H1 (cell line): ENCODE measurements at regions not wholly inside any gene's neighbourhood (a gene's known extent, or its start where the extent isn't known, plus 50 kb on each side); places are given as distances from the start of the nearest gene placed in this dataset.

ENCODE experiments used
- CTCF ChIA-PET: fragments of 300-600 bp; sonication (Branson Sonifier 250); formaldehyde crosslinking; loops from one replicate; lab custom pipeline; 2021; ENCODE audit not compliant: partially characterized antibody; lab: Charles Lee
- POLR2A ChIA-PET: fragments of 300-600 bp; sonication (Branson Sonifier 250); formaldehyde crosslinking; loops from one replicate; lab custom pipeline; 2021; ENCODE audit warnings: inconsistent platforms; ENCODE audit not compliant: partially characterized antibody; lab: Charles Lee
- DNase-seq, 2 experiments: peaks; one replicate each; pipeline versions ENCODE4 v3.0.0 to v3.0.0-alpha.2; 2010 to 2022; ENCODE audit warnings: low spot score in 2 of 2, low read depth in 1 of 2, mixed read lengths in 1 of 2
- FAIRE-seq: peaks from 2 replicates; lab custom pipeline; 2011; peaks lifted over from hg19 to GRCh38; lab: Jason Lieb, UNC
- H2AFZ ChIP-seq: 2 replicates; pipeline ENCODE4 v1.8.1; 2012; ENCODE audit warnings: low read length, inconsistent platforms
- H2AK5ac ChIP-seq: 2 replicates; pipeline ENCODE4 v1.6.1; 2013; ENCODE audit warnings: low read depth, low read length
- H2BK120ac ChIP-seq: replicated peaks from 2 replicates; pipeline ENCODE3; 2013; ENCODE audit warnings: low read depth, low read length, inconsistent platforms
- H2BK12ac ChIP-seq: 2 replicates; pipeline ENCODE4 v1.6.1; 2013; ENCODE audit warnings: low read depth, low read length
- H2BK15ac ChIP-seq: 2 replicates; pipeline ENCODE4 v1.6.1; 2013; ENCODE audit warnings: low read length
- H2BK20ac ChIP-seq: 2 replicates; pipeline ENCODE4 v1.6.1; 2013; ENCODE audit warnings: low read length
- H2BK5ac ChIP-seq: 2 replicates; pipeline ENCODE4 v1.6.1; 2013; ENCODE audit warnings: low read depth, low read length
- H3K14ac ChIP-seq: 2 replicates; pipeline ENCODE4 v1.6.1; 2013; ENCODE audit warnings: inconsistent platforms; ENCODE audit not compliant: insufficient read length
- H3K18ac ChIP-seq: 2 replicates; pipeline ENCODE4 v1.6.1; 2013; ENCODE audit warnings: low read length; ENCODE audit errors: extremely low read depth
- H3K23ac ChIP-seq: 2 replicates; pipeline ENCODE4 v1.6.1; 2013; ENCODE audit warnings: inconsistent platforms; ENCODE audit not compliant: insufficient read length
- H3K23me2 ChIP-seq: 2 replicates; pipeline ENCODE4 v1.6.1; 2013; ENCODE audit warnings: low read depth, low read length
- H3K27ac ChIP-seq: 2 replicates; pipeline ENCODE4 v1.6.1; 2011; ENCODE audit warnings: low read depth, low read length, inconsistent platforms
- H3K27me3 ChIP-seq, 4 experiments: replicated peaks in 1 of 4; 1 replicate in 1 of 4; 2 replicates in 3 of 4; pipeline versions ENCODE4 v1.6.1 to v1.8.1; 2011 to 2013; ENCODE audit warnings: low read length in 3 of 4, mild to moderate bottlenecking in 3 of 4, inconsistent platforms in 2 of 4, mixed read lengths in 2 of 4, moderate library complexity in 1 of 4; ENCODE audit not compliant: control insufficient read depth in 3 of 4, insufficient read depth in 3 of 4; ENCODE audit errors: extremely low read depth in 1 of 4
- H3K36me3 ChIP-seq, 4 experiments: 2 replicates each; pipeline versions ENCODE4 v1.6.1 to v1.8.1; 2011 to 2013; ENCODE audit warnings: mild to moderate bottlenecking in 4 of 4, low read length in 3 of 4, moderate library complexity in 2 of 4, control low read depth in 1 of 4, inconsistent platforms in 1 of 4; ENCODE audit not compliant: insufficient read depth in 4 of 4, control insufficient read depth in 2 of 4
- H3K4ac ChIP-seq: replicated peaks from 2 replicates; pipeline ENCODE3; 2013; ENCODE audit warnings: low read length, low read depth, mixed read lengths, inconsistent platforms; ENCODE audit not compliant: insufficient read length
- H3K4me1 ChIP-seq, 4 experiments: replicated peaks in 1 of 4; 1 replicate in 1 of 4; 2 replicates in 3 of 4; pipeline versions ENCODE4 v1.6.1 to v1.8.1; 2011 to 2013; ENCODE audit warnings: low read length in 3 of 4, inconsistent platforms in 2 of 4, mixed read lengths in 1 of 4; ENCODE audit not compliant: insufficient read depth in 4 of 4, control insufficient read depth in 3 of 4
- H3K4me2 ChIP-seq, 2 experiments: 2 replicates each; pipeline versions ENCODE4 v1.6.1 to v1.8.1; 2011 to 2013; ENCODE audit warnings: low read depth in 2 of 2, low read length in 2 of 2, control low read depth in 1 of 2, inconsistent platforms in 1 of 2, mild to moderate bottlenecking in 1 of 2; ENCODE audit not compliant: insufficient read depth in 1 of 2
- H3K4me3 ChIP-seq, 4 experiments: fragments of 200-600, 300-600 bp in 1 of 4; sonication (generic), shearing (Covaris generic), sonication (Bioruptor Twin) in 1 of 4; 2 replicates each; pipeline versions ENCODE4 v1.5.1 to v1.8.1; 2011 to 2016; ENCODE audit warnings: low read length in 4 of 4, low read depth in 3 of 4, control low read depth in 2 of 4, inconsistent platforms in 2 of 4, mild to moderate bottlenecking in 2 of 4, mixed read lengths in 1 of 4, moderate library complexity in 1 of 4; ENCODE audit not compliant: insufficient read depth in 2 of 4; ENCODE audit errors: extremely low read depth in 1 of 4
- H3K56ac ChIP-seq: replicated peaks from 2 replicates; pipeline ENCODE3; 2013; ENCODE audit warnings: low read depth, mild to moderate bottlenecking, mixed read lengths, low read length, inconsistent platforms; ENCODE audit not compliant: insufficient read length
- H3K79me1 ChIP-seq: 2 replicates; pipeline ENCODE4 v1.6.1; 2013; ENCODE audit warnings: low read depth, low read length, control low read depth
- H3K79me2 ChIP-seq, 2 experiments: 2 replicates each; pipeline versions ENCODE4 v1.6.1 to v1.8.1; 2012 to 2013; ENCODE audit warnings: low read length in 2 of 2, mild to moderate bottlenecking in 2 of 2, inconsistent platforms in 1 of 2; ENCODE audit not compliant: insufficient read depth in 2 of 2, control insufficient read depth in 1 of 2
- H3K9ac ChIP-seq, 4 experiments: replicated peaks in 1 of 4; 1 replicate in 1 of 4; 2 replicates in 3 of 4; pipeline versions ENCODE4 v1.6.1 to v1.8.1; 2011 to 2013; ENCODE audit warnings: low read depth in 3 of 4, low read length in 3 of 4, control low read depth in 2 of 4, mild to moderate bottlenecking in 2 of 4, moderate library complexity in 2 of 4, inconsistent platforms in 1 of 4; ENCODE audit errors: extremely low read depth in 1 of 4
- H3K9me3 ChIP-seq, 2 experiments: 2 replicates each; pipeline versions ENCODE4 v1.6.1 to v1.8.1; 2012 to 2013; ENCODE audit warnings: mild to moderate bottlenecking in 2 of 2, moderate library complexity in 2 of 2, control low read depth in 1 of 2, inconsistent platforms in 1 of 2, low read depth in 1 of 2, low read length in 1 of 2, mixed read lengths in 1 of 2; ENCODE audit not compliant: insufficient read depth in 2 of 2
- H4K20me1 ChIP-seq, 2 experiments: replicated peaks in 1 of 2; 2 replicates each; pipeline versions ENCODE3 to v1.8.1; 2011 to 2013; ENCODE audit warnings: inconsistent platforms in 2 of 2, low read length in 2 of 2, mild to moderate bottlenecking in 1 of 2; ENCODE audit not compliant: insufficient read depth in 2 of 2, control insufficient read depth in 1 of 2
- H4K5ac ChIP-seq: 2 replicates; pipeline ENCODE4 v1.6.1; 2013; ENCODE audit warnings: low read length, low read depth, mixed read lengths, inconsistent platforms; ENCODE audit not compliant: insufficient read length
- H4K8ac ChIP-seq: 2 replicates; pipeline ENCODE4 v1.8.0; 2013; ENCODE audit warnings: mild to moderate bottlenecking, moderate library complexity, low read length, inconsistent platforms; ENCODE audit not compliant: insufficient read depth; ENCODE audit errors: extremely low read depth
- H4K91ac ChIP-seq: replicated peaks from 2 replicates; pipeline ENCODE3; 2013; ENCODE audit warnings: low read length, mixed read lengths, inconsistent platforms; ENCODE audit not compliant: insufficient read length
- BCL11A ChIP-seq, 2 experiments: IDR thresholded peaks; one replicate each; pipeline ENCODE4 v1.6.1; 2011; ENCODE audit warnings: low read depth in 2 of 2, low read length in 2 of 2, mild to moderate bottlenecking in 2 of 2
- KDM5A ChIP-seq: fragments of 200-600 bp; IDR thresholded peaks from 2 replicates; pipeline ENCODE4 v1.7.1; 2012; ENCODE audit warnings: mild to moderate bottlenecking, low read length, inconsistent platforms, mixed read lengths
- POLR2AphosphoS5 ChIP-seq: IDR thresholded peaks from 2 replicates; pipeline ENCODE4 v1.6.1; 2011; ENCODE audit warnings: low read depth, low read length
- RAD21 ChIP-seq, 2 experiments: IDR thresholded peaks in 1 of 2; conservative IDR thresholded peaks in 1 of 2; 2 replicates each; pipeline ENCODE4 v1.6.1; 2011; ENCODE audit warnings: low read depth in 2 of 2, low read length in 2 of 2, improper control_type of control experiment in 1 of 2, inconsistent platforms in 1 of 2, mild to moderate bottlenecking in 1 of 2, moderate library complexity in 1 of 2
- SUZ12 ChIP-seq: fragments of 200-600 bp; sonication (generic); IDR thresholded peaks from 2 replicates; pipeline ENCODE4 v1.6.1; 2012; ENCODE audit warnings: mild to moderate bottlenecking, inconsistent platforms, low read length, moderate library complexity, mixed read lengths
- TEAD4 ChIP-seq: IDR thresholded peaks from 2 replicates; pipeline ENCODE4 v1.6.1; 2012; ENCODE audit warnings: low read depth, low read length, inconsistent platforms, mixed read lengths
- WGBS, 2 experiments: shearing (Covaris generic) in 1 of 2; methylation state at CpG; one replicate each; pipeline versions ENCODE4 v1.1.6 to v1.1.7; 2013 to 2015; ENCODE audit warnings: low lambda C conversion rate in 2 of 2, mixed read lengths in 2 of 2, inconsistent platforms in 1 of 2, low coverage in 1 of 2, missing lambda C conversion rate in 1 of 2; ENCODE audit not compliant: insufficient replicate concordance in 2 of 2, insufficient coverage in 1 of 2, insufficient read length in 1 of 2; ENCODE audit errors: extremely low coverage in 1 of 2, missing lambda C conversion rate in 1 of 2; 5-methylcytosine and 5-hydroxymethylcytosine counted together
- TF ChIP-seq, protein P1 (sequence below), 3 experiments: IDR thresholded peaks; 1 replicate in 2 of 3; 2 replicates in 1 of 3; pipeline versions ENCODE4 v1.5.1 to v1.6.1; 2011; ENCODE audit warnings: low read length in 3 of 3, mild to moderate bottlenecking in 3 of 3, inconsistent platforms in 2 of 3, low read depth in 1 of 3, moderate library complexity in 1 of 3; ENCODE audit not compliant: insufficient read depth in 1 of 3; ENCODE audit errors: control extremely low read depth in 1 of 3
- TF ChIP-seq, protein P2 (sequence below): IDR thresholded peaks from 2 replicates; pipeline ENCODE4 v1.6.1; 2011; ENCODE audit warnings: low read length, improper control_type of control experiment

- no peak overlapping the region for H3K14ac ChIP-seq
- H2AK5ac ChIP-seq = no peak overlapping the region
- H3K79me1 ChIP-seq = no peaks in the 10 kb centered on the region
- no peaks in the 10 kb centered on the region for H3K27me3 ChIP-seq
- H4K5ac ChIP-seq = no peak overlapping the region
- no peak overlapping the region for H2BK15ac ChIP-seq
- peaks cover 0 to 4% (median 0%) of the 10 kb centered on the region in 4 experiments; a peak in 2 of 7 replicates for H3K4me1 ChIP-seq
- H3K56ac ChIP-seq = no peak overlapping the region
- no peak overlapping the region for H3K9ac ChIP-seq
- no peaks in the 10 kb centered on the region for H3K36me3 ChIP-seq
- no peak overlapping the region for H3K23ac ChIP-seq
- DNase-seq (peak in 1 of 2 experiments; percentile 39), FAIRE-seq (peak; percentile 99)
- H2BK5ac ChIP-seq = peak overlapping the region; percentile 68; the same call in 1 of the 2 replicates
- no peak overlapping the region for H3K18ac ChIP-seq
- H3K27ac ChIP-seq = no peak overlapping the region
- H3K23me2 ChIP-seq = no peaks in the 10 kb centered on the region
- no peaks in the 10 kb centered on the region for H4K20me1 ChIP-seq
- H4K8ac ChIP-seq = no peak overlapping the region
- no peak overlapping the region for H3K4ac ChIP-seq
- 19% methylated on average over 2 of the region's 2 CpGs; no CpG with 5 or more reads in 1 of the 2 experiments for WGBS, 2 experiments
- no peak overlapping the region for H2BK12ac ChIP-seq
- H2AFZ ChIP-seq = peak overlapping the region; percentile 90
- H4K91ac ChIP-seq = no peak overlapping the region
- H3K79me2 ChIP-seq = no peaks in the 10 kb centered on the region
- POLR2A ChIA-PET = no interaction called here
- no peak overlapping the region for H3K4me2 ChIP-seq
- H3K4me3 ChIP-seq = no peak overlapping the region
- H3K9me3 ChIP-seq = no peaks in the 10 kb centered on the region
- no peak overlapping the region for H2BK120ac ChIP-seq
- CTCF ChIA-PET = interaction anchor here (0.6 to 4.5 kb wide), 26 partner anchors 8 to 927 kb away, joined by 3 to 48 read pairs (median 4); no protein-coding TSS in a partner anchor
- no peak overlapping the region for H2BK20ac ChIP-seq
- TF ChIP-seq, protein P1, sequence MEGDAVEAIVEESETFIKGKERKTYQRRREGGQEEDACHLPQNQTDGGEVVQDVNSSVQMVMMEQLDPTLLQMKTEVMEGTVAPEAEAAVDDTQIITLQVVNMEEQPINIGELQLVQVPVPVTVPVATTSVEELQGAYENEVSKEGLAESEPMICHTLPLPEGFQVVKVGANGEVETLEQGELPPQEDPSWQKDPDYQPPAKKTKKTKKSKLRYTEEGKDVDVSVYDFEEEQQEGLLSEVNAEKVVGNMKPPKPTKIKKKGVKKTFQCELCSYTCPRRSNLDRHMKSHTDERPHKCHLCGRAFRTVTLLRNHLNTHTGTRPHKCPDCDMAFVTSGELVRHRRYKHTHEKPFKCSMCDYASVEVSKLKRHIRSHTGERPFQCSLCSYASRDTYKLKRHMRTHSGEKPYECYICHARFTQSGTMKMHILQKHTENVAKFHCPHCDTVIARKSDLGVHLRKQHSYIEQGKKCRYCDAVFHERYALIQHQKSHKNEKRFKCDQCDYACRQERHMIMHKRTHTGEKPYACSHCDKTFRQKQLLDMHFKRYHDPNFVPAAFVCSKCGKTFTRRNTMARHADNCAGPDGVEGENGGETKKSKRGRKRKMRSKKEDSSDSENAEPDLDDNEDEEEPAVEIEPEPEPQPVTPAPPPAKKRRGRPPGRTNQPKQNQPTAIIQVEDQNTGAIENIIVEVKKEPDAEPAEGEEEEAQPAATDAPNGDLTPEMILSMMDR (IDR thresholded peaks at IDR 0.05; ENCODE audit: control extremely low read depth in 1 of 3, insufficient read depth in 1 of 3, low read depth in 1 of 3, low read length in 3 of 3) = peak; percentile 41 to 94 (median 90)
- peak; percentile 67; the same call in 1 of the 2 replicates for TF ChIP-seq TEAD4
- TF ChIP-seq BCL11A (IDR thresholded peaks at IDR 0.05; ENCODE audit: low read depth in 2 of 2, low read length in 2 of 2) = no peak
- TF ChIP-seq RAD21 (IDR thresholded peaks at IDR 0.05 in 1 of 2, conservative IDR thresholded peaks at IDR 0.05 in 1 of 2; ENCODE audit: low read depth in 2 of 2, low read length in 2 of 2) = peak; percentile 99
- no peak for TF ChIP-seq SUZ12
- TF ChIP-seq, protein P2, sequence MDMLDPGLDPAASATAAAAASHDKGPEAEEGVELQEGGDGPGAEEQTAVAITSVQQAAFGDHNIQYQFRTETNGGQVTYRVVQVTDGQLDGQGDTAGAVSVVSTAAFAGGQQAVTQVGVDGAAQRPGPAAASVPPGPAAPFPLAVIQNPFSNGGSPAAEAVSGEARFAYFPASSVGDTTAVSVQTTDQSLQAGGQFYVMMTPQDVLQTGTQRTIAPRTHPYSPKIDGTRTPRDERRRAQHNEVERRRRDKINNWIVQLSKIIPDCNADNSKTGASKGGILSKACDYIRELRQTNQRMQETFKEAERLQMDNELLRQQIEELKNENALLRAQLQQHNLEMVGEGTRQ = no peak
- no peak for TF ChIP-seq KDM5A
- TF ChIP-seq POLR2AphosphoS5 = no peak
Observed at GRCh38 chr13:62357887-62358645, 942.4 kb upstream of the PCDH20 start.
